Keratinocyte (primary cell): ENCODE measurements at regions not wholly inside any gene's neighbourhood (a gene's known extent, or its start where the extent isn't known, plus 50 kb on each side); places are given as distances from the start of the nearest gene placed in this dataset.

Source experiments
- DNase-seq: peaks from one replicate; pipeline ENCODE4 v3.0.0-alpha.2; 2011; ENCODE audit warnings: low read depth, missing footprints, low spot score
- FAIRE-seq: peaks from 2 replicates; lab custom pipeline; 2011; peaks lifted over from hg19 to GRCh38; lab: Jason Lieb, UNC
- H2AFZ ChIP-seq: 2 replicates; pipeline ENCODE4 v1.6.0; 2012; ENCODE audit warnings: low read length, control low read depth, inconsistent platforms; ENCODE audit not compliant: control insufficient read depth
- H3K27ac ChIP-seq: 2 replicates; pipeline ENCODE4 v1.5.1; 2011; ENCODE audit warnings: low read length; ENCODE audit not compliant: control insufficient read depth, insufficient read depth
- H3K27me3 ChIP-seq: 3 replicates; pipeline ENCODE4 v1.6.0; 2011; ENCODE audit warnings: low read length; ENCODE audit not compliant: control insufficient read depth, insufficient read depth; ENCODE audit errors: extremely low read depth
- H3K36me3 ChIP-seq, 2 experiments: 2 replicates in 1 of 2; 3 replicates in 1 of 2; pipeline ENCODE4 v1.5.1; 2011; ENCODE audit warnings: low read length in 2 of 2, mild to moderate bottlenecking in 1 of 2; ENCODE audit not compliant: control insufficient read depth in 2 of 2, insufficient read depth in 2 of 2; ENCODE audit errors: extremely low read depth in 1 of 2
- H3K4me1 ChIP-seq: 3 replicates; pipeline ENCODE4 v1.5.1; 2011; ENCODE audit warnings: low read length; ENCODE audit not compliant: control insufficient read depth, insufficient read depth; ENCODE audit errors: extremely low read depth
- H3K4me2 ChIP-seq: 3 replicates; pipeline ENCODE4 v1.6.0; 2011; ENCODE audit warnings: low read depth, low read length; ENCODE audit not compliant: control insufficient read depth, insufficient read depth; ENCODE audit errors: extremely low read depth
- H3K4me3 ChIP-seq, 3 experiments: fragments of 200-600 bp in 1 of 3; sonication (generic) in 1 of 3; 2 replicates in 2 of 3; 3 replicates in 1 of 3; pipeline ENCODE4 v1.5.1; 2011 to 2016; ENCODE audit warnings: low read length in 3 of 3, mild to moderate bottlenecking in 3 of 3, control low read depth in 2 of 3, inconsistent platforms in 1 of 3, low read depth in 1 of 3, mixed read lengths in 1 of 3, mixed run types in 1 of 3, moderate library complexity in 1 of 3; ENCODE audit not compliant: control insufficient read depth in 2 of 3, insufficient read depth in 2 of 3; ENCODE audit errors: extremely low read depth in 1 of 3
- H3K79me2 ChIP-seq: 2 replicates; pipeline ENCODE4 v1.6.0; 2012; ENCODE audit warnings: low read length; ENCODE audit not compliant: control insufficient read depth, insufficient read depth
- H3K9ac ChIP-seq: 3 replicates; pipeline ENCODE4 v1.6.0; 2011; ENCODE audit warnings: low read length; ENCODE audit not compliant: control insufficient read depth, insufficient read depth; ENCODE audit errors: extremely low read depth
- H3K9me1 ChIP-seq: 3 replicates; pipeline ENCODE4 v1.6.0; 2011; ENCODE audit warnings: low read length; ENCODE audit not compliant: control insufficient read depth, insufficient read depth; ENCODE audit errors: extremely low read depth
- H3K9me3 ChIP-seq: 2 replicates; pipeline ENCODE4 v1.5.1; 2012; ENCODE audit warnings: low read depth, low read length; ENCODE audit not compliant: control insufficient read depth
- H4K20me1 ChIP-seq: 3 replicates; pipeline ENCODE4 v1.6.0; 2011; ENCODE audit warnings: low read length; ENCODE audit not compliant: control insufficient read depth, insufficient read depth; ENCODE audit errors: extremely low read depth
- EZH2 ChIP-seq: IDR thresholded peaks from one replicate; pipeline ENCODE4 v1.6.1; 2012; ENCODE audit warnings: inconsistent platforms, mild to moderate bottlenecking, low read length, moderate library complexity
- dilution Hi-C: fragments of 300-500 bp; cut with MboI; formaldehyde crosslinking; loops from one replicate; pipeline ENCODE4 v1.7.0; 2020; ENCODE audit warnings: low sequenced_read_pairs; ENCODE audit not compliant: extremely low pct_ligation_motif_present
- TF ChIP-seq, protein P1 (sequence below), 3 experiments: IDR thresholded peaks in 1 of 3; conservative IDR thresholded peaks in 1 of 3; optimal IDR thresholded peaks in 1 of 3; 2 replicates in 2 of 3; 3 replicates in 1 of 3; pipeline versions ENCODE3 to v1.5.1; 2011; ENCODE audit warnings: low read length in 3 of 3, mild to moderate bottlenecking in 3 of 3, moderate library complexity in 2 of 3, control low read depth in 1 of 3, inconsistent platforms in 1 of 3; ENCODE audit not compliant: insufficient read depth in 2 of 3; ENCODE audit errors: extremely low read depth in 1 of 3

DNA sequence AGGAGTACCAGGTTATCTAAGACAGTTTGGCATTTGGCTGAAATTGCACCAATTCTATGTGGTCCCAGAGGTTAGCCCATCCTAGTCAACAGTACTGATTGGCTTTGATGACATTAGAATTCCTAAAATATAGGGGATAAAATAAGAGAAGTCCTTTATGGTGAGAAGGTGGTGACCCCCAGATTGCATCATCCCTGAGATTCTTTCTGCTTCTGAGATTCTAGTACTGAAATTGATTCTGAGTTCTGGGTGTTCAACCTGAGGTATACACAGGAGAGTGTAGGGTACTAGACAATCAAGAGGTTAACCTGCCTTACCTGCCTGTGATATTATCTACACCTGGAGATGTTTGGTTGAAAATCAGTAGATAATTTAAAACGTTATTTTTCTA lies 140.9 kb upstream of the MRPS22 start:
- dilution Hi-C loops, result no loop called here

GRCh38 chr3:139203752-139204151 lies 140.1 kb upstream of the MRPS22 start:
- no peaks in the 10 kb centered on the region for H3K9me3 ChIP-seq
- H3K79me2 ChIP-seq, result no peaks in the 10 kb centered on the region
- H4K20me1 ChIP-seq, result no peaks in the 10 kb centered on the region
- H3K27ac ChIP-seq, result no peak overlapping the region
- FAIRE-seq, result no peak
- H3K9ac ChIP-seq, result no peak overlapping the region
- dilution Hi-C loops, result no loop called here
- no peak overlapping the region for H3K4me2 ChIP-seq
- H3K4me3 ChIP-seq, result no peak overlapping the region
- DNase-seq, result no peak
- peaks cover 2% of the 10 kb centered on the region for H3K4me1 ChIP-seq
- no peaks in the 10 kb centered on the region for H3K36me3 ChIP-seq
- no peak overlapping the region for H2AFZ ChIP-seq
- no peak for TF ChIP-seq EZH2
- TF ChIP-seq, protein P1, sequence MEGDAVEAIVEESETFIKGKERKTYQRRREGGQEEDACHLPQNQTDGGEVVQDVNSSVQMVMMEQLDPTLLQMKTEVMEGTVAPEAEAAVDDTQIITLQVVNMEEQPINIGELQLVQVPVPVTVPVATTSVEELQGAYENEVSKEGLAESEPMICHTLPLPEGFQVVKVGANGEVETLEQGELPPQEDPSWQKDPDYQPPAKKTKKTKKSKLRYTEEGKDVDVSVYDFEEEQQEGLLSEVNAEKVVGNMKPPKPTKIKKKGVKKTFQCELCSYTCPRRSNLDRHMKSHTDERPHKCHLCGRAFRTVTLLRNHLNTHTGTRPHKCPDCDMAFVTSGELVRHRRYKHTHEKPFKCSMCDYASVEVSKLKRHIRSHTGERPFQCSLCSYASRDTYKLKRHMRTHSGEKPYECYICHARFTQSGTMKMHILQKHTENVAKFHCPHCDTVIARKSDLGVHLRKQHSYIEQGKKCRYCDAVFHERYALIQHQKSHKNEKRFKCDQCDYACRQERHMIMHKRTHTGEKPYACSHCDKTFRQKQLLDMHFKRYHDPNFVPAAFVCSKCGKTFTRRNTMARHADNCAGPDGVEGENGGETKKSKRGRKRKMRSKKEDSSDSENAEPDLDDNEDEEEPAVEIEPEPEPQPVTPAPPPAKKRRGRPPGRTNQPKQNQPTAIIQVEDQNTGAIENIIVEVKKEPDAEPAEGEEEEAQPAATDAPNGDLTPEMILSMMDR (optimal IDR thresholded peaks at IDR 0.05 in 1 of 3, IDR thresholded peaks at IDR 0.05 in 1 of 3, conservative IDR thresholded peaks at IDR 0.05 in 1 of 3; ENCODE audit: extremely low read depth in 1 of 3, insufficient read depth in 2 of 3, low read length in 3 of 3), result no peak
- H3K27me3 ChIP-seq, result no peaks in the 10 kb centered on the region
- H3K9me1 ChIP-seq, result no peaks in the 10 kb centered on the region

More for the DNA sequence above, 140.9 kb upstream of the MRPS22 start:
- no peak overlapping the region for H3K4me2 ChIP-seq
- no peak overlapping the region for H3K27ac ChIP-seq
- H3K4me1 ChIP-seq, result peaks cover 2% of the 10 kb centered on the region
- no peak for TF ChIP-seq EZH2
- TF ChIP-seq, protein P1 (optimal IDR thresholded peaks at IDR 0.05 in 1 of 3, IDR thresholded peaks at IDR 0.05 in 1 of 3, conservative IDR thresholded peaks at IDR 0.05 in 1 of 3; ENCODE audit: extremely low read depth in 1 of 3, insufficient read depth in 2 of 3, low read length in 3 of 3), result no peak
- DNase-seq (no peak), FAIRE-seq (no peak)
- H3K79me2 ChIP-seq, result no peaks in the 10 kb centered on the region
- no peak overlapping the region for H2AFZ ChIP-seq
- no peak overlapping the region for H3K4me3 ChIP-seq
- H3K9me1 ChIP-seq, result no peaks in the 10 kb centered on the region
- H3K36me3 ChIP-seq, result no peaks in the 10 kb centered on the region
- no peaks in the 10 kb centered on the region for H4K20me1 ChIP-seq
- no peak overlapping the region for H3K9ac ChIP-seq
- no peaks in the 10 kb centered on the region for H3K27me3 ChIP-seq
- H3K9me3 ChIP-seq, result no peaks in the 10 kb centered on the region
